ENCODE measurements at regions not wholly inside any gene's neighbourhood (a gene's known extent, or its start where the extent isn't known, plus 50 kb on each side); places are given as distances from the start of the nearest gene placed in this dataset.
A peak's percentile ranks its signal among the peaks of the same experiment; 100 is the strongest.

DNA sequence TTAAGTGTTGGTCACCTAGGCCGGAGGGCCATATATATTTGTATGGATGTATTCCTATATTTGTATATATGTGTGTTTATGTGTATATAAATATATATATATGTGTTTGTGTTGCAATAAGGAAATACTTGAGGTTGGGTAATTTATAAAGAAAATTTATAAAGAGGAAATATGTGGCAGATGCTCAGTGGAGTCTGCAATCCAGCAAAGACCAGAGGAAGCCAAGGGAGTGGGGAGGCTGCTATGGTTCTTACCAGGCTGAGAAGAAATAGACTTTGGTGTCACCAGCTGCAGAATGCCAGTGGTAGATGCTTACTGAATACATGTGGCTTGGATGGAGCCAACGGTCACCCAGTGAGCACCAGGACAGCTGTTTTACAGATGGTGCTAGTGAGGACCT, 97.4 kb upstream of the ELOVL5 start:
- peaks cover 5% of the 10 kb centered on the region; the same call in 1 of the 2 replicates for H3K9me3 ChIP-seq (ENCODE audit: low read depth, low read length)
- H3K36me3 ChIP-seq (ENCODE audit: insufficient read depth, low read length) = no peaks in the 10 kb centered on the region
- TF ChIP-seq FOXP2 (optimal IDR thresholded peaks at IDR 0.05; ENCODE audit: control extremely low read depth, extremely low read length, insufficient read depth) = no peak
- DNase-seq (ENCODE audit: low read depth, low spot score) = no peak
- H3K9ac ChIP-seq (ENCODE audit: insufficient read length) = no peak overlapping the region
- no peak overlapping the region for H3K4me3 ChIP-seq
- H3K27ac ChIP-seq = no peak overlapping the region

DNA sequence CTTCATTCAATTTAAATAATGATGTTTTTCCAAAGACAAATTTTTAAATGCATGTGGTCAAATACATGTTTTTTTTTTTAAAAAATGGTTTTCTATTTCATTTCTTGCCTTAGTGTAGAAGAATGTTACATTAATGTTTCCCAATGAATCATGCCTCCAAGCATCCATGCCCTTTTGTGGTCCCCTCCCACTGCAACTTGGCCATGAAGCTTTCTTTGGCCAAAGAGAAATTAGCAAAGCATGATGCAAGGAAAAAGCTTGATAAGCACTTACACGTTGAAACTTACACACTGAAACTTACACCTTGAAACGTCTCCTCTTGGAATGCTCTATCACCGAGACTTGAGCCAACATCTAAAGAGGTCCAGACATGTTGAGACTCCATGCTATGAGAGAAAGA, 93.0 kb upstream of the ELOVL5 start:
- no peak for DNase-seq (ENCODE audit: low read depth, low spot score)
- Histone ChIP-seq H3K4me3 (no peak overlapping the region), H3K36me3 (ENCODE audit: insufficient read depth, low read length) (no peaks in the 10 kb centered on the region), H3K9ac (ENCODE audit: insufficient read length) (no peak overlapping the region), H3K27ac (no peak overlapping the region), H3K9me3 (ENCODE audit: low read depth, low read length) (no peaks in the 10 kb centered on the region)
- TF ChIP-seq EZH2 (IDR thresholded peaks at IDR 0.05) (no peak), POLR2AphosphoS5 (IDR thresholded peaks at IDR 0.05; ENCODE audit: borderline replicate concordance, low read depth, low read length) (no peak), FOXP2 (optimal IDR thresholded peaks at IDR 0.05; ENCODE audit: control extremely low read depth, extremely low read length, insufficient read depth) (no peak)

DNA sequence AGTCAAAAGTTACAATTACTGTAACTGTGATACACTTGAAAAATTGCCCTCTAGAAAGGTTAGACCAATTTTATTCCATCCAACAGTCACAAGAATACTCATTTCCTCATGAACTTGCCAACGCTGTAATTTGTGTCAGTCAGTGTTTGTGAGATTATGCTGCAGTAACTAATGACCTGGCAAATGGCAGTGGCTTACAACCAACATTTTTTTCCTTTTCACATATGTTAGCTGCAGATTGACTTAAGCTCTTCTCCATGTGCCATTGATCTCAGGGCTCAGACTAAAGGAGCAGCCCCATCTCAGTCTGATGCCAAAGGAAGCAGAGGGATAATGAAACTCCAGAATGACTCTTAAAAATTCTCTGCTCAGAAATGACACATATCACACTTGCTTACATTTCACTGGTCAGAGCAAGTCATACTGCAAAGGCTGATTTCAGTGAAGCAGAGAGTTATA, 92.3 kb upstream of the ELOVL5 start:
- H3K9ac ChIP-seq (ENCODE audit: insufficient read length) = no peak overlapping the region
- no peak for TF ChIP-seq EZH2 (IDR thresholded peaks at IDR 0.05)
- TF ChIP-seq FOXP2 (optimal IDR thresholded peaks at IDR 0.05; ENCODE audit: control extremely low read depth, extremely low read length, insufficient read depth) = no peak
- TF ChIP-seq POLR2AphosphoS5 (IDR thresholded peaks at IDR 0.05; ENCODE audit: borderline replicate concordance, low read depth, low read length) = no peak
- no peak for DNase-seq (ENCODE audit: low read depth, low spot score)
- no peaks in the 10 kb centered on the region for H3K36me3 ChIP-seq (ENCODE audit: insufficient read depth, low read length)
- no peak overlapping the region for H3K4me3 ChIP-seq
- no peaks in the 10 kb centered on the region for H3K9me3 ChIP-seq (ENCODE audit: low read depth, low read length)
- no peak overlapping the region for H3K27ac ChIP-seq

GRCh38 chr6:53440336-53440945, 91.7 kb upstream of the ELOVL5 start:
- no peaks in the 10 kb centered on the region for H3K36me3 ChIP-seq (ENCODE audit: insufficient read depth, low read length)
- H3K4me3 ChIP-seq = no peak overlapping the region
- no peaks in the 10 kb centered on the region for H3K9me3 ChIP-seq (ENCODE audit: low read depth, low read length)
- H3K27ac ChIP-seq = no peak overlapping the region
- TF ChIP-seq EZH2 (IDR thresholded peaks at IDR 0.05) = no peak
- no peak for TF ChIP-seq POLR2AphosphoS5 (IDR thresholded peaks at IDR 0.05; ENCODE audit: borderline replicate concordance, low read depth, low read length)
- TF ChIP-seq FOXP2 (optimal IDR thresholded peaks at IDR 0.05; ENCODE audit: control extremely low read depth, extremely low read length, insufficient read depth) = no peak
- H3K9ac ChIP-seq (ENCODE audit: insufficient read length) = no peak overlapping the region
- no peak for DNase-seq (ENCODE audit: low read depth, low spot score)

GRCh38 chr6:53439556-53439955, 90.8 kb upstream of the ELOVL5 start:
- Histone ChIP-seq H3K27ac (no peak overlapping the region), H3K9me3 (ENCODE audit: low read depth, low read length) (no peaks in the 10 kb centered on the region), H3K36me3 (ENCODE audit: insufficient read depth, low read length) (no peaks in the 10 kb centered on the region), H3K9ac (ENCODE audit: insufficient read length) (peak overlapping the region; percentile 30), H3K4me3 (no peak overlapping the region)
- TF ChIP-seq EZH2 (IDR thresholded peaks at IDR 0.05) (no peak), POLR2AphosphoS5 (IDR thresholded peaks at IDR 0.05; ENCODE audit: borderline replicate concordance, low read depth, low read length) (no peak), FOXP2 (optimal IDR thresholded peaks at IDR 0.05; ENCODE audit: control extremely low read depth, extremely low read length, insufficient read depth) (no peak)
- DNase-seq (ENCODE audit: low read depth, low spot score) = no peak

DNA sequence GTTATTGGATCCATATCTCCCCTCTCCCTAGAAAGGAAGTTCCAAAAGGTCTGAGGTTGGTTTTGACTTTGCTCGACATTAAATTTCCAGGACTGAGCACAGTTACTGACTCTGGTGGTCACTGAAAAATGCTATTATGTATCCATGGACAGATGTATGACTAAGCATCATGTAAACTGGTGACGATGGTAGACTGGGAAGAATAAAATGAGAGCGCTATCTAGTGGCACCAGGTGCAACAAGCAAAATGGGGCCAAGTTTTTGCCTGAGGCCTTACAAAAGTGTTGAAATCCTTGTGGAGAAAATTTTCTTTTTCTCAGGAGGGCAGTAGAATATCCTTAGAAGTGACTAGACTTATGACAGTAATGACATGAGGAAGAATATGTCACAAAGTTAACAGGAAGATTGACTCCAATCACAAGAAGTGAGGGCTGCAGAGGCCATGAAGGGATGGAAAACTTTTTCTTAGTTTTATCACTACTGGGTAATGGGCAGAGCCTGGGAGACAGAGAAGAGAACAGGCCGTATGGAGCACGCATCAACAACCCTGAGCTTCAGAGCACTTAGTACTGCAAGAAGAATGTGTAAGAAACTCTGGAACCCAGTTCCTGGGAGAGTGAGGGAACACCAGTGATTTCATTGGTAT, 88.9 kb upstream of the ELOVL5 start:
- Histone ChIP-seq H3K4me3 (no peak overlapping the region), H3K9me3 (ENCODE audit: low read depth, low read length) (no peaks in the 10 kb centered on the region), H3K9ac (ENCODE audit: insufficient read length) (no peak overlapping the region), H3K27ac (no peak overlapping the region), H3K36me3 (ENCODE audit: insufficient read depth, low read length) (no peaks in the 10 kb centered on the region)
- DNase-seq (ENCODE audit: low read depth, low spot score) = peak; percentile 26
- no peak for TF ChIP-seq POLR2AphosphoS5 (IDR thresholded peaks at IDR 0.05; ENCODE audit: borderline replicate concordance, low read depth, low read length)

- no peaks in the 10 kb centered on the region for H3K36me3 ChIP-seq (ENCODE audit: insufficient read depth, low read length)
- H3K9ac ChIP-seq (ENCODE audit: insufficient read length) = no peak overlapping the region
- no peak overlapping the region for H3K27ac ChIP-seq
- H3K9me3 ChIP-seq (ENCODE audit: low read depth, low read length) = no peaks in the 10 kb centered on the region
- H3K4me3 ChIP-seq = no peak overlapping the region
- no peak for DNase-seq (ENCODE audit: low read depth, low spot score)
- no peak for TF ChIP-seq POLR2AphosphoS5 (IDR thresholded peaks at IDR 0.05; ENCODE audit: borderline replicate concordance, low read depth, low read length)
- no peak for TF ChIP-seq EZH2 (IDR thresholded peaks at IDR 0.05)
- no peak for TF ChIP-seq FOXP2 (optimal IDR thresholded peaks at IDR 0.05; ENCODE audit: control extremely low read depth, extremely low read length, insufficient read depth)
Observed at GRCh38 chr6:53436526-53437303, 88.0 kb upstream of the ELOVL5 start.

GRCh38 chr6:53433951-53434285, 85.2 kb upstream of the ELOVL5 start:
- DNase-seq (ENCODE audit: low read depth, low spot score) = no peak
- Histone ChIP-seq H3K36me3 (ENCODE audit: insufficient read depth, low read length) (no peaks in the 10 kb centered on the region), H3K4me3 (no peak overlapping the region), H3K9me3 (ENCODE audit: low read depth, low read length) (no peaks in the 10 kb centered on the region), H3K9ac (ENCODE audit: insufficient read length) (no peak overlapping the region), H3K27ac (no peak overlapping the region)
- TF ChIP-seq POLR2AphosphoS5 (IDR thresholded peaks at IDR 0.05; ENCODE audit: borderline replicate concordance, low read depth, low read length) = no peak
- TF ChIP-seq EZH2 (IDR thresholded peaks at IDR 0.05) = no peak
- TF ChIP-seq FOXP2 (optimal IDR thresholded peaks at IDR 0.05; ENCODE audit: control extremely low read depth, extremely low read length, insufficient read depth) = no peak
